ENCODE measurements at regions not wholly inside any gene's neighbourhood (a gene's known extent, or its start where the extent isn't known, plus 50 kb on each side); places are given as distances from the start of the nearest gene placed in this dataset.
"Not testable (repeated sequence)": the region's sequence is repeated elsewhere in the genome, so short reads cannot be mapped to it uniquely, and the experiment has no call there.

GRCh38 chr10:46645110-46645509 is 66.2 kb downstream of the SYT15 start:
- DNase-seq (ENCODE audit: low spot score), result not testable (repeated sequence)

DNA sequence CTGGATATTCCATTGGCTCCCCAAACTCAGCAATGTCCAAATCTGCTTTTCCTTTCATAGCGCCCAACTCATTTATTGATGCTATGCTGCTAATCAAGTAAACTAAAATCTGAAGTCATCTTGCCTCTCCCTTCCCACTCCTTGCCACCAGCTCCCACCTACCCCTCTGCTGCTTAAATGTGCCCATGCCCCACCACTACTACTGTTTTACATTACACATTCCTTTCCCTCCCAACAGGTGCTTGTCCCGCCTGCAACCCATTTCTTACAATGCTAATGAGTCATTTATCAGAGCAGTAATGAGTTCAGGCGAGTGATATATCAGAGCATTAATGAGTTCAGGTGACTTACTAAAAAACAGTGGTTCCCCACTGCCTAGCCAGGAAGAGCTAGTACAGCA is 67.2 kb downstream of the SYT15 start:
- DNase-seq (ENCODE audit: low spot score), result not testable (repeated sequence)

- not testable (repeated sequence) for DNase-seq (ENCODE audit: low spot score)
These were observed 72.0 kb downstream of the SYT15 start for GRCh38 chr10:46650967-46651366.

- DNase-seq (ENCODE audit: low spot score), result not testable (repeated sequence)
These were observed 78.5 kb downstream of the SYT15 start for GRCh38 chr10:46657437-46657836.

DNA sequence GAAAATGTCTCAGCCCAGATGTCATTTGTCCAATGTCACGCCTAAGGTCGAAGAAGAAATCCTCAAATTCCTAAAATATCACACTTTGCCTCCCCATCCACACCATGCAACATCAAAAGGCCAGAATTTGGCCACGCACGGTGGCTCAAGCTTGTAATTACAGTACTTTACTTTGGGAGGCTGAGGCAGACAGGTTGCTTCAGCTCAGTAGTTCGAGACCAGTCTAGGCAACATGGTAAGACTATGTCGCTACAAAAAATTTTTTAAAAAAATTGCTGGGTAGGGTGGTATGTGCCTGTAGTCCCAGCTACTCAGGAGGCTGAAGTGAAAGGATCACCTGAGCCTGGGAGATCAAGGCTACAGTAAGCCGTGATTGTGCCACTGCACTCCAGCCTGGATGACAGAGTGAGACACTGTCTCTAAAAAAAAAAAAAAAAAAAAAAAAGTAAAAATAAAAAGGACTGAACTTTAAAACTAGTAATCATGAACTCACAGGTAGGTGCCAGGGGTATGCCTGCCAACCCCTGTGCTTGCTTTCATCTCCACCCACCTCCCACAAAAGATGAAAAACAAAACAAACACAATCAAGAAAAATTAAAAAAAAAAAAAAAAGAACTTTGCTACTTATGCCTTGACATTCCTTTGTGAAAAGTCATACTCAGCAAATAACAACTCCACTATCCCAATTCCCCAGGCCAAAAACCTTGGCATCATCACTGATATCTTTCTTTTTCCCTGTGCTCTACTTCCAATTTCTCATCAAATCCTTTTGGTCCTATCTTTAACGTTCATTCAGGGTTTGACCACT is 81.3 kb downstream of the SYT15 start:
- not testable (repeated sequence) for DNase-seq (ENCODE audit: low spot score)

DNA sequence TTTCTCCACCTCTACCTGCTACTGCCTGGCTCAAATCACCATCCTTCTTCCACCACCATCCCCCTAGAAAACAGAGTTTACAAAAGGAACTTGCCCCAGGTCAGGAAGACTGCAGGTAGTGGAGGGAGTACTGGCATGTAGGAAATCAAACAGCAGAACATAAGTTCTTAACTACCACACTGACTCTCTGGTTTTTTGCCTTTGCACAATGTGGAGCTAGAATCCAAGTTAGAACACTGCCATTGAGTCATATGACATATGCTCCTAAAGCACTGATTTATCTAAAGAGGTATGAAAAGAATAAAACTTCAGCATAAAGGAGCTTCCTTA is 81.9 kb downstream of the SYT15 start:
- not testable (repeated sequence) for DNase-seq (ENCODE audit: low spot score)

- DNase-seq (ENCODE audit: low spot score), result not testable (repeated sequence)
These were observed 86.6 kb downstream of the SYT15 start for GRCh38 chr10:46665536-46665935.

- not testable (repeated sequence) for DNase-seq (ENCODE audit: low spot score)
These were observed 89.5 kb downstream of the SYT15 start for GRCh38 chr10:46668357-46668997.

DNA sequence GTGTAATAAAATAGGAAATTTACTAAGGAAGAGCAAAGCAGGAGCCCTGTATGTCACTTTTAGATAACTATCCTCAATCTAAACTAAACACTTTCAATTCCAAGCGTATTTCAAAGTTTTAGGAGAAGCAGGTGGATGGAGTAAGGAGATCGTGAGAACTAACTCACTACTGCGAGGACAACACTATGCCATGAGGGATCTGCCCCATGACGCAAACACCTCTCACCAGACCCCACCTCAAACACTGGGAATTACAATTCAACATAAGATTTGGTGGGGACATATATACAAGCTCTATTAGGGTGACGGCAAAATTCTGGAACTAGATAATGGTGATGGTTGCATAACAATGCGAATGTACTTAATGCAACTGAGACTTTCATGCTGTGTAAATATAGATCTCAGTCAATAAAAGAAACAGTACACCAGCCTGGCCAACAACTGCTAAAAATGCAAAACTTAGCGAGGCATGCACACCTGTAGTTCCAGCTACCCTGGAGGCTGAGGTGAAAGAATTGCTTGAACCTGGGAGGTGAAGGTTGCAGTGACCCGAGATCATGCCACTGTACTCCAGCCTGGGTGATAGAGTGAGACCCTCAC is 99.0 kb downstream of the SYT15 start:
- DNase-seq (ENCODE audit: low spot score), result not testable (repeated sequence)

GRCh38 chr10:46691397-46691796 is 112.5 kb downstream of the SYT15 start:
- not testable (repeated sequence) for DNase-seq (ENCODE audit: low spot score)

GRCh38 chr10:46693218-46693617 is 114.3 kb downstream of the SYT15 start:
- DNase-seq (ENCODE audit: low spot score), result not testable (repeated sequence)

- DNase-seq (ENCODE audit: low spot score), result not testable (repeated sequence)
These were observed 138.3 kb downstream of the SYT15 start for GRCh38 chr10:46717264-46717663.

- DNase-seq (ENCODE audit: low spot score), result not testable (repeated sequence)
These were observed 139.1 kb downstream of the SYT15 start for GRCh38 chr10:46718014-46718413.

- peak; percentile 30 for DNase-seq (ENCODE audit: low spot score)
These were observed 141.5 kb downstream of the SYT15 start for GRCh38 chr10:46720386-46720785.

GRCh38 chr10:46720811-46721518 is 142.0 kb downstream of the SYT15 start:
- not testable (repeated sequence) for DNase-seq (ENCODE audit: low spot score)

DNA sequence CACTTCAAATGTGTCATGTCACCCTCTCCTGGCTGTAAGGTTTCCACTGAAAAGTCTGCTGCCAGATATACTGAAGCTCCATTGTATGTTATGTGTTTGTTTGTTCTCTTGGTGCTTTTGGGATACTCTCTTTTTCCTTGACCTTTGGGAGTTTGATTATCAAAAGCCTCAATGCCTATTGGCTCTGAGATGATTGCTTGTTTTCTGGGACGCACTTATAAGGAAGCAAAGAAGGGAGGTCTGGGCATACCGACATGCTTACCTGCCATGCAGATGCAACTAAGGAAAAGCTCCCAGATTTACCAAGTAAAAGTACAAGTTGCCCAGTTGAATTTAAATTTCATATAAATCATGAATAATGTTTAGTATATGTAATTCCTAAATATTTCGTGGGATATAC is 145.3 kb downstream of the SYT15 start:
- not testable (repeated sequence) for DNase-seq (ENCODE audit: low spot score)

DNA sequence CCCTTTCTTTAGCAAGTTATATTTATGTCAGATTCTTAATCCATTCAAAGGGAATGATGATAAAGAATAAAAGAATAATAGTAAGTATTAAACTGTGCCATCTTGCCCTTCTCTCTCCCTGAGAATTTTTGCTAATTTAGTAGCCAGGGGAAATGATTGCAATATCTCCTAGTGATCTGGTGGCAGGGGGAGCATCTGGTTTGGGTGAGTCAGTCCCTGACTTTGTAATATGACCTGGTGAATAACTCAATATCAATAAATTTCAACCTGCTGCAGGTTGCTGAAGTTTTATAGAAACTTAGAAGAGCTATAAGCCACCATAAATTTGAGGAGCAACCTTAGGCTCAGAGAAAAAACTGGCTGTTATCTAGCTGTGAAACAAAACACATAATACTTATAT is 149.4 kb downstream of the SYT15 start:
- not testable (repeated sequence) for DNase-seq (ENCODE audit: low spot score)

DNA sequence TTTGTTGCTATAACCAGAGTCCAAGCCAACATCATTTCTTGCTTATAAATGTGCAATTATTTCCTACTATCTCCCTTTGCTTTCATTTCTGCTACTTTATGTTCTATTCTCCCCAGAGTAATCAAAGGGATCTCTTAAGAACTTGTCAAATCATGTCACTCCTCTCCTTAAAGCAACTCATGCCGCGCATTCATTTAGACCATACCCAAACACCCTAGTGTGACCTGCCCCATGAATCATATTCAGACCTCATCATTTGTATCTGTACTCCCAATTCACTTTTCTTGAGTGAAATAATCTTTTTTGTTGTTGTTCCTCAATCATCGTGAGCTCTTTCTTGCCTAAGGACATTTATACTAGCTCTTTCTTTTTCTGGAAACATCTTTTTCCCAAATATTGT is 151.8 kb downstream of the SYT15 start:
- DNase-seq (ENCODE audit: low spot score), result not testable (repeated sequence)

DNA sequence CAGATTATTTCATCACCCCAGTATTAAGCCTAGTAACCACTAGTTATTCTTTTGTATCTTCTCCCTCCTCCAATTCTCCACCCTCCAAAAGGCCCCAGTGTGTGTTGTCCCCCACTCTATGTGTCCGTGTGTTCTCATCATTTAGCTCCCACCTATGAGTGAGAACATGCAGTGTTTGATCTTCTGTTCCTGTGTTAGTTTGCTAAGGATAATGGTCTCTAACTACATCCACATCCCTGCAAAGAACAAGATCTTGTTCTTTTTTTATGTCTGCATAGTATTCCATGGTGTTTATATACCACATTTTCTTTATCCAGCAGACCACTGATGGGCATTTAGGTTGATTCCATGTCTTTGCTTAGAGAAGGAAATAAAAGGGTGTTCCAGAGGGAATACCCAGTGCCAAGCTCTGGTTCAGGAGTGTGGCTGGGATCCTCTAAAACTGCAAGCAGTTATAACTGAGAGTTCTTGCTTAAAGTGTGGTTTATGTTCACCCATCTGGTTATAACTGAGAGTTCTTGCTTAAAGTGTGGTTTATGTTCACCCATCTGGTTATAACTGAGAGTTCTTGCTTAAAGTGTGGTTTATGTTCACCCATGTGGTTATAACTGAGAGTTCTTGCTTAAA is 154.8 kb downstream of the SYT15 start:
- DNase-seq (ENCODE audit: low spot score), result not testable (repeated sequence)

DNA sequence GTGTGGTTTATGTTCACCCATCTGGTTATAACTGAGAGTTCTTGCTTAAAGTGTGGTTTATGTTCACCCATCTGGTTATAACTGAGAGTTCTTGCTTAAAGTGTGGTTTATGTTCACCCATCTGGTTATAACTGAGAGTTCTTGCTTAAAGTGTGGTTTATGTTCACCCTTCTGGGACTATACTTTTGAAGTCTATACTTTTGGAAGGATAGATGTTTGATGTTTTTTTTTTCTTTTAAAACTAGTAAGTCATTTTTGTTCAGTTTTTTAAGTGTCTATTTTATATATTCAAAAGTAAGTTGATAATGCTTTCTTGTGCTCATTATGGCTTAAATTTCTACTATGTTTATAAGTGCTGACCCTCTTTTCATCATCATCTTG is 155.3 kb downstream of the SYT15 start:
- DNase-seq (ENCODE audit: low spot score), result not testable (repeated sequence)

DNA sequence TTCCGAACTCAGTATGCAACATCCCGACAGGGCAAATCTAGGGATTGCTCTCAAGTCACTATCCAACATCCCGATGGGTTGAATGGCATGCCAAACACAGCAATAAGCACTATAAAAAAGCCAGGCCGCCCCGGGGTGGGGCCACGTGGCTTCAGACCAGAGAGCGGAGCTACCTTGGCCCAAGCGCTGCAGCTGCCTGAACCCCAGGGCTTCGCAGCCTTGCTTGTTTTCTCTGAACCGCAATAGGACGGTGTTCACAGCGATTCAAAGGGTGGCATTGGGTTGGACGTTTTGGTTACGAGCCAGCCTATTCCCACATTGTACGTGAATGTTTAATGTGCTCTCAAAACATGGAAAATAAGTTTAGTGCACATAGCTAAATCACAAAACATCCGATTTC is 161.0 kb downstream of the SYT15 start:
- not testable (repeated sequence) for DNase-seq (ENCODE audit: low spot score)

DNA sequence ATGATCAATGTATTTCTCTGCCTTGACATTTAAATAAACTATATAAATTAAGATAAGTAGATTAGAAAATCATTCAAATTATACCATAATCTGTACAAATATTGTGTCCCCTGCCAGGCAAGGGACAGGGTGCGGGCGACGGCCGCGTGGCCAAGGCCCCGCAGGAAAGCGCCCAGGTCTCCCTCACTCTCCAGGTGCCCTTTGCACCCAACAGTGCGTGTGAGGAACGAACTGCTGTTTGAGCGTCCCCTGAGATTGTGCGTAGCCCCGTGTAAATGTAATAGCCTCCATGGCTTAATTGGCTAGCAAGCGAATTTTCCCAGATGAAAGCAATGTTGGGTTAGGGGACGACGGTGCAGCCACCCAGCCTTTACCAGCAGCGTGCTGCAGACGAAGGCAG is 161.4 kb downstream of the SYT15 start:
- DNase-seq (ENCODE audit: low spot score), result not testable (repeated sequence)

Data from globus pallidus (tissue), 1 donor.